GM10248 (cell line): ENCODE measurements at regions not wholly inside any gene's neighbourhood (a gene's known extent, or its start where the extent isn't known, plus 50 kb on each side); places are given as distances from the start of the nearest gene placed in this dataset.

Experiments
- CTCF ChIA-PET: fragments of 300-600 bp; sonication (Branson Sonifier 250); formaldehyde crosslinking; extraction: SDS; loops from one replicate; lab custom pipeline; 2021; ENCODE audit warnings: antibody characterized with exemption; lab: Yijun Ruan, JAX
- POLR2A ChIA-PET: fragments of 350-650 bp; sonication (Branson Sonifier 250); formaldehyde crosslinking; extraction: SDS; loops from one replicate; lab custom pipeline; 2020; ENCODE audit warnings: antibody characterized with exemption; lab: Yijun Ruan, JAX
- DNase-seq: peaks from one replicate; pipeline ENCODE4 v3.0.0; 2012; ENCODE audit errors: extremely low spot score
- CTCF ChIP-seq: IDR thresholded peaks from 2 replicates; pipeline ENCODE4 v1.5.1; 2012; ENCODE audit warnings: mild to moderate bottlenecking, low read depth; ENCODE audit errors: extremely low read depth, missing control alignments, control extremely low read depth

DNA sequence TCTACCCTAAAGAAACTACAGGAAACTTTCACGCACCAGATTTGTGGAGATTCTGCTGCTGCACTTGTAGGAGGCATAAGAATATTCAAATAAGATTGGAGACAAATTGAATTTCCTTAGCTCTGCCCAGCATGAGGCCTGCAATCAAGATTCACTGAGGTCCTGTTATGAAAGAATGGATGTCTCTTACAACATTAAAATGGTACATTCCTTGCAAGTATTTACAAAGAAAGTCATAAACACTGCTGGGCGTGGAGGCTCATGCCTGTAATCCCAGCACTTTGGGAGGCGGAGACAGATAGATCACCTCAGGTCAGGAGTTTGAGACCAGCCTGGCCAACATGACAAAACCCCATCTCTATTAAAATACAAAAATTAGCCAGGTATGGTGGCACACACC is 74.0 kb upstream of the MAP3K4 start:
- ChIA-PET POLR2A (no interaction called here), CTCF (interaction anchor here (1.0 kb wide), 1 partner anchor 24 kb away, joined by 3 read pairs; no protein-coding TSS in a partner anchor)
- DNase-seq: no peak
- TF ChIP-seq CTCF: no peak

- POLR2A ChIA-PET: interaction anchor here (0.6 kb wide), 1 partner anchor 109 kb away, joined by 3 read pairs; no protein-coding TSS in a partner anchor
- no peak for DNase-seq
- no peak for TF ChIP-seq CTCF
- CTCF ChIA-PET: interaction anchor here (1.3 to 2.2 kb wide), 3 partner anchors 9 to 11 kb away, joined by 3 to 13 read pairs (median 10); no protein-coding TSS in a partner anchor
Observed at GRCh38 chr6:160919723-160920440, 71.7 kb upstream of the MAP3K4 start.

DNA sequence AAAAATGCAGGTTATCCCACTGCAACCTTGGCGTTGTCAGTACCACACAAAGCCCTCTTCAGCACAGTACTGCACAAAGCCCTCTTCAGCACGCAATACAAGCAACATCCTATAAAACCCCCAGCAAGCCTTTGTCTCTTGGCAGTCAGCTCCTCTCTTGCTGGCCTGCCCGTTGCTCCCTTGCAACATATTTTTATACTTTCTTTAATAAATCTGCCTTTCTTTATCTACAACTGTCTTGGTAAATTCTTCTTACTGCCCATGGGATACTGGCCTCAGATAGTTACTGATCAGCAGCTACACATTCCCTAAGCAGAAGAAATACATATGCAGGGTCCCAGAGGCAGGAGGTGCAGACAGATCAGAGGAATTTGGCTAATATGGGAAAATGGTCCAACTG is 70.5 kb upstream of the MAP3K4 start:
- CTCF ChIA-PET: interaction anchor here (1.3 to 2.2 kb wide), 3 partner anchors 8 to 12 kb away, joined by 3 to 10 read pairs (median 4); no protein-coding TSS in a partner anchor
- no peak for DNase-seq
- TF ChIP-seq CTCF: no peak
- POLR2A ChIA-PET: no interaction called here

GRCh38 chr6:160926281-160927276 is 65.0 kb upstream of the MAP3K4 start:
- no peak for DNase-seq
- POLR2A ChIA-PET: no interaction called here
- TF ChIP-seq CTCF: no peak
- CTCF ChIA-PET: interaction anchor here (1.0 to 11.0 kb wide), 3 partner anchors 9 to 448 kb away, joined by 3 to 249 read pairs (median 3); no protein-coding TSS in a partner anchor

- no peak for DNase-seq
- no peak for TF ChIP-seq CTCF
- ChIA-PET POLR2A (no interaction called here), CTCF (interaction anchor here (0.6 to 11.0 kb wide), 6 partner anchors 8 to 1626 kb away, joined by 3 to 249 read pairs (median 8); no protein-coding TSS in a partner anchor)
Observed at GRCh38 chr6:160927416-160927815, 64.2 kb upstream of the MAP3K4 start.

GRCh38 chr6:160929361-160929760 is 62.2 kb upstream of the MAP3K4 start:
- POLR2A ChIA-PET: no interaction called here
- CTCF ChIA-PET: interaction anchor here (0.8 to 11.0 kb wide), 15 partner anchors 10 to 446 kb away, joined by 3 to 249 read pairs (median 5); no protein-coding TSS in a partner anchor
- no peak for DNase-seq
- no peak for TF ChIP-seq CTCF
